CD14-positive monocyte (primary cell): ENCODE measurements at regions not wholly inside any gene's neighbourhood (a gene's known extent, or its start where the extent isn't known, plus 50 kb on each side); places are given as distances from the start of the nearest gene placed in this dataset.
"Not testable (repeated sequence)": the region's sequence is repeated elsewhere in the genome, so short reads cannot be mapped to it uniquely, and the experiment has no call there.

Source experiments
- DNase-seq, 3 donors: peaks; one replicate each; pipeline ENCODE4 v3.0.0-alpha.2; 2011 to 2022
- H2AFZ ChIP-seq: 2 replicates; pipeline ENCODE4 v1.6.0; 2012; ENCODE audit warnings: mild to moderate bottlenecking, low read depth, low read length, inconsistent platforms; ENCODE audit not compliant: insufficient read depth, poor library complexity, severe bottlenecking
- H3K27ac ChIP-seq, 2 donors: 1 replicate in 1 of 2; 2 replicates in 1 of 2; pipeline ENCODE4 v1.5.1; 2012 to 2013; ENCODE audit warnings: low read length in 2 of 2, control low read depth in 1 of 2, inconsistent platforms in 1 of 2, low read depth in 1 of 2, mild to moderate bottlenecking in 1 of 2
- H3K27me3 ChIP-seq, 2 donors: one replicate each; pipeline versions ENCODE4 v1.6.0 to v1.6.1; 2011 to 2013; ENCODE audit warnings: low read length in 2 of 2; ENCODE audit not compliant: control insufficient read depth in 2 of 2, insufficient read depth in 2 of 2
- H3K36me3 ChIP-seq, 2 donors: replicated peaks in 1 of 2; 1 replicate in 1 of 2; 2 replicates in 1 of 2; pipeline versions ENCODE4 v1.5.1 to v1.6.1; 2012 to 2013; ENCODE audit warnings: low read length in 2 of 2, control low read depth in 1 of 2, inconsistent platforms in 1 of 2, mild to moderate bottlenecking in 1 of 2; ENCODE audit not compliant: insufficient read depth in 2 of 2, control insufficient read depth in 1 of 2
- H3K4me1 ChIP-seq, 2 donors: 1 replicate in 1 of 2; 2 replicates in 1 of 2; pipeline versions ENCODE4 v1.5.1 to v1.6.1; 2012 to 2013; ENCODE audit warnings: low read length in 2 of 2, control low read depth in 1 of 2, inconsistent platforms in 1 of 2, mild to moderate bottlenecking in 1 of 2, moderate library complexity in 1 of 2; ENCODE audit not compliant: insufficient read depth in 2 of 2, control insufficient read depth in 1 of 2
- H3K4me2 ChIP-seq: replicated peaks from 2 replicates; pipeline ENCODE3; 2012; ENCODE audit warnings: low read length, moderate library complexity, mild to moderate bottlenecking; ENCODE audit not compliant: poor library complexity, severe bottlenecking; ENCODE audit errors: extremely low read depth
- H3K4me3 ChIP-seq, 3 experiments: fragments of 200-600 bp in 1 of 3; sonication (generic) in 1 of 3; replicated peaks in 1 of 3; 1 replicate in 2 of 3; 2 replicates in 1 of 3; pipeline ENCODE4 v1.5.1; 2011 to 2013; ENCODE audit warnings: low read length in 3 of 3, mild to moderate bottlenecking in 3 of 3, control low read depth in 2 of 3, low read depth in 2 of 3, inconsistent platforms in 1 of 3, moderate library complexity in 1 of 3
- H3K79me2 ChIP-seq: 2 replicates; pipeline ENCODE4 v1.6.0; 2012; ENCODE audit warnings: mild to moderate bottlenecking, control low read depth, inconsistent platforms, low read length, moderate library complexity; ENCODE audit not compliant: insufficient read depth
- H3K9ac ChIP-seq: 2 replicates; pipeline ENCODE4 v1.6.0; 2017; ENCODE audit warnings: low read length, mild to moderate bottlenecking; ENCODE audit not compliant: insufficient read depth, poor library complexity, severe bottlenecking
- H3K9me3 ChIP-seq, 2 donors: replicated peaks in 1 of 2; 1 replicate in 1 of 2; 2 replicates in 1 of 2; pipeline versions ENCODE4 v1.5.1 to v1.6.1; 2012 to 2013; ENCODE audit warnings: low read length in 2 of 2, control low read depth in 1 of 2; ENCODE audit not compliant: control insufficient read depth in 1 of 2, insufficient read depth in 1 of 2
- H4K20me1 ChIP-seq: 2 replicates; pipeline ENCODE4 v1.6.0; 2012; ENCODE audit warnings: mild to moderate bottlenecking, low read length, control low read depth, moderate library complexity; ENCODE audit not compliant: insufficient read depth
- H3K27ac Mint-ChIP-seq, 7 donors: one replicate each; pipeline ENCODE4 v1.8.0; 2020; ENCODE audit warnings: mild to moderate bottlenecking in 7 of 7, mixed read lengths in 7 of 7, moderate library complexity in 6 of 7, inconsistent platforms in 2 of 7
- H3K27me3 Mint-ChIP-seq, 3 donors: one replicate each; pipeline ENCODE4 v1.8.0; 2021 to 2022; ENCODE audit warnings: low read depth in 3 of 3, mild to moderate bottlenecking in 3 of 3, mixed read lengths in 3 of 3, moderate library complexity in 3 of 3, inconsistent platforms in 1 of 3
- H3K36me3 Mint-ChIP-seq, 2 donors: one replicate each; pipeline ENCODE4 v1.8.0; 2020; ENCODE audit warnings: mixed read lengths in 2 of 2, inconsistent platforms in 1 of 2, mild to moderate bottlenecking in 1 of 2
- H3K4me1 Mint-ChIP-seq: one replicate; pipeline ENCODE4 v1.8.0; 2020; ENCODE audit warnings: mild to moderate bottlenecking, mixed read lengths
- H3K4me3 Mint-ChIP-seq, 2 donors: one replicate each; pipeline ENCODE4 v1.8.0; 2020; ENCODE audit warnings: mild to moderate bottlenecking in 2 of 2, mixed read lengths in 2 of 2, moderate library complexity in 1 of 2
- H3K9me3 Mint-ChIP-seq, 7 donors: one replicate each; pipeline ENCODE4 v1.8.0; 2020 to 2022; ENCODE audit warnings: mixed read lengths in 7 of 7, mild to moderate bottlenecking in 6 of 7, moderate library complexity in 6 of 7, inconsistent platforms in 2 of 7
- WGBS: methylation state at CpG from one replicate; pipeline ENCODE4 v1.1.5; 2013; ENCODE audit warnings: missing lambda C conversion rate; ENCODE audit not compliant: insufficient coverage; 5-methylcytosine and 5-hydroxymethylcytosine counted together
- intact Hi-C, 2 donors: fragments of 100-400 bp; cut with micrococcal nuclease; formaldehyde crosslinking; loops; one replicate each; pipeline versions ENCODE4 v1.15.0 to v1.15.1; 2023

GRCh38 chr3:75435794-75436400, 228.2 kb upstream of the FRG2C start:
- H4K20me1 ChIP-seq, H3K36me3 Mint-ChIP-seq, intact Hi-C loops, H3K9me3 Mint-ChIP-seq, H3K27me3 ChIP-seq, H3K9me3 ChIP-seq, H3K36me3 ChIP-seq, H3K79me2 ChIP-seq: not testable (repeated sequence)
- H3K4me2 ChIP-seq = peak overlapping the region; percentile 65
- peaks cover 28% of the 10 kb centered on the region for H3K4me1 Mint-ChIP-seq
- peak overlapping the region; percentile 50 to 78 (median 70) for H3K4me3 ChIP-seq
- DNase-seq = peak in 2 of 3 donors; percentile 8 to 25
- H2AFZ ChIP-seq = peak overlapping the region; percentile 83
- H3K9ac ChIP-seq = peak overlapping the region; percentile 76
- H3K27me3 Mint-ChIP-seq = peaks cover 1 to 10% (median 4%) of the 10 kb centered on the region in 3 donors
- under 1% methylated on average over 32 of the region's 38 CpGs for WGBS
- H3K4me3 Mint-ChIP-seq = peak overlapping the region; percentile 98 to 99
- H3K27ac Mint-ChIP-seq = peak overlapping the region; percentile 98 to 100 (median 100)
- peaks cover 10 to 20% of the 10 kb centered on the region in 2 donors for H3K4me1 ChIP-seq
- H3K27ac ChIP-seq = peak overlapping the region; percentile 87 to 95

GRCh38 chr3:75440986-75441385, 223.1 kb upstream of the FRG2C start:
- H3K9me3 ChIP-seq, H2AFZ ChIP-seq, H3K4me3 Mint-ChIP-seq, DNase-seq, H3K27me3 ChIP-seq, H3K79me2 ChIP-seq, H3K4me3 ChIP-seq, intact Hi-C loops, H3K27ac Mint-ChIP-seq, H3K4me2 ChIP-seq, H3K9ac ChIP-seq, H3K36me3 ChIP-seq, H3K9me3 Mint-ChIP-seq, H3K4me1 Mint-ChIP-seq, H3K36me3 Mint-ChIP-seq, H3K4me1 ChIP-seq, H4K20me1 ChIP-seq, H3K27me3 Mint-ChIP-seq, H3K27ac ChIP-seq: not testable (repeated sequence)
- 100% methylated on average over 1 of the region's 7 CpGs for WGBS

GRCh38 chr3:75444634-75445033, 219.5 kb upstream of the FRG2C start:
- 95% methylated on average over 16 of the region's 19 CpGs for WGBS
- not testable (repeated sequence) for H3K4me3 ChIP-seq
- peak overlapping the region in 1 of 7 donors; percentile 6 for H3K27ac Mint-ChIP-seq

GRCh38 chr3:75445234-75445633, 218.9 kb upstream of the FRG2C start:
- WGBS = 94% methylated on average over 4 of the region's 6 CpGs

More at GRCh38 chr3:75444634-75445033, 219.5 kb upstream of the FRG2C start:
- H3K9me3 Mint-ChIP-seq, H3K36me3 Mint-ChIP-seq, H3K79me2 ChIP-seq, H2AFZ ChIP-seq, H4K20me1 ChIP-seq, H3K4me3 Mint-ChIP-seq, H3K27ac ChIP-seq, H3K27me3 Mint-ChIP-seq, intact Hi-C loops, H3K9me3 ChIP-seq, H3K27me3 ChIP-seq, H3K4me1 ChIP-seq, H3K4me1 Mint-ChIP-seq, DNase-seq, H3K9ac ChIP-seq, H3K36me3 ChIP-seq, H3K4me2 ChIP-seq: not testable (repeated sequence)

More at GRCh38 chr3:75445234-75445633, 218.9 kb upstream of the FRG2C start:
- H3K36me3 ChIP-seq, H2AFZ ChIP-seq, H3K27me3 ChIP-seq, H3K27ac ChIP-seq, H3K4me2 ChIP-seq, H3K9me3 Mint-ChIP-seq, H3K4me1 ChIP-seq, H3K79me2 ChIP-seq, intact Hi-C loops, H3K9ac ChIP-seq, H3K27ac Mint-ChIP-seq, H3K9me3 ChIP-seq, H3K4me3 ChIP-seq, H3K4me3 Mint-ChIP-seq, H3K27me3 Mint-ChIP-seq, H3K36me3 Mint-ChIP-seq, H3K4me1 Mint-ChIP-seq, DNase-seq, H4K20me1 ChIP-seq: not testable (repeated sequence)
